ENCODE measurements at regions not wholly inside any gene's neighbourhood (a gene's known extent, or its start where the extent isn't known, plus 50 kb on each side); places are given as distances from the start of the nearest gene placed in this dataset.

- Histone ChIP-seq H3K9me3 (ENCODE audit: insufficient read depth in 2 of 2, low read depth in 1 of 2, low read length in 1 of 2) (no peaks in the 10 kb centered on the region), H3K4me3 (ENCODE audit: extremely low read depth in 1 of 4, insufficient read depth in 2 of 4, low read depth in 3 of 4, low read length in 4 of 4) (no peak overlapping the region), H3K4ac (replicated peaks; ENCODE audit: insufficient read length, low read depth, low read length) (no peak overlapping the region), H4K20me1 (replicated peaks in 1 of 2; ENCODE audit: control insufficient read depth in 1 of 2, insufficient read depth in 2 of 2, low read length in 2 of 2) (no peaks in the 10 kb centered on the region), H2BK12ac (ENCODE audit: low read depth, low read length) (no peak overlapping the region), H3K4me1 (replicated peaks in 1 of 4; ENCODE audit: control insufficient read depth in 3 of 4, insufficient read depth in 4 of 4, low read length in 3 of 4) (peaks cover 0 to 5% (median 2%) of the 10 kb centered on the region in 4 experiments; a peak in 3 of 7 replicates), H3K23ac (ENCODE audit: insufficient read length) (no peak overlapping the region), H2BK120ac (replicated peaks; ENCODE audit: low read depth, low read length) (no peak overlapping the region), H3K23me2 (ENCODE audit: low read depth, low read length) (no peaks in the 10 kb centered on the region), H3K79me1 (ENCODE audit: low read depth, low read length) (no peaks in the 10 kb centered on the region), H4K5ac (ENCODE audit: insufficient read length, low read depth, low read length) (no peak overlapping the region), H4K91ac (replicated peaks; ENCODE audit: insufficient read length, low read length) (no peak overlapping the region), H3K36me3 (ENCODE audit: control insufficient read depth in 2 of 4, insufficient read depth in 4 of 4, low read length in 3 of 4) (no peaks in the 10 kb centered on the region), H2AK5ac (ENCODE audit: low read depth, low read length) (no peak overlapping the region), H2BK15ac (ENCODE audit: low read length) (no peak overlapping the region), H2BK5ac (ENCODE audit: low read depth, low read length) (no peak overlapping the region), H3K14ac (ENCODE audit: insufficient read length) (no peak overlapping the region), H2AFZ (ENCODE audit: low read length) (0 out of 2 replicates have a peak overlapping the region, but pooled peaks have one; percentile 38), H3K79me2 (ENCODE audit: control insufficient read depth in 1 of 2, insufficient read depth in 2 of 2, low read length in 2 of 2) (no peaks in the 10 kb centered on the region), H3K9ac (replicated peaks in 1 of 4; ENCODE audit: extremely low read depth in 1 of 4, low read depth in 3 of 4, low read length in 3 of 4) (no peak overlapping the region), H3K4me2 (ENCODE audit: insufficient read depth in 1 of 2, low read depth in 2 of 2, low read length in 2 of 2) (no peak overlapping the region), H3K27ac (ENCODE audit: low read depth, low read length) (no peak overlapping the region), H3K18ac (ENCODE audit: extremely low read depth, low read length) (no peak overlapping the region), H2BK20ac (ENCODE audit: low read length) (no peak overlapping the region), H4K8ac (ENCODE audit: extremely low read depth, insufficient read depth, low read length) (no peak overlapping the region), H3K56ac (replicated peaks; ENCODE audit: insufficient read length, low read depth, low read length) (no peak overlapping the region), H3K27me3 (replicated peaks in 1 of 4; ENCODE audit: control insufficient read depth in 3 of 4, extremely low read depth in 1 of 4, insufficient read depth in 3 of 4, low read length in 3 of 4) (no peaks in the 10 kb centered on the region)
- ChIA-PET CTCF (ENCODE audit: partially characterized antibody) (no interaction called here), POLR2A (ENCODE audit: partially characterized antibody) (no interaction called here)
- TF ChIP-seq KDM1A (IDR thresholded peaks at IDR 0.05; ENCODE audit: borderline replicate concordance, low read length) (no peak), POU5F1 (IDR thresholded peaks at IDR 0.05; ENCODE audit: low read depth, low read length) (no peak), JUND (IDR thresholded peaks at IDR 0.05; ENCODE audit: low read length) (no peak), KDM4A (IDR thresholded peaks at IDR 0.05; ENCODE audit: low read depth, low read length, severe bottlenecking) (no peak), TAF7 (optimal IDR thresholded peaks at IDR 0.05; ENCODE audit: borderline replicate concordance, low read depth, low read length) (no peak), POLR2A (IDR thresholded peaks at IDR 0.05; ENCODE audit: control extremely low read depth in 1 of 2, low read depth in 2 of 2, low read length in 2 of 2) (no peak), JUN (IDR thresholded peaks at IDR 0.05; ENCODE audit: low read depth, low read length) (no peak), ASH2L (IDR thresholded peaks at IDR 0.05; ENCODE audit: low read length) (no peak), TAF1 (IDR thresholded peaks at IDR 0.05; ENCODE audit: low read depth, low read length) (no peak)
- DNase-seq (ENCODE audit: low read depth in 1 of 2, low spot score in 2 of 2) = no peak
- FAIRE-seq = no peak
- WGBS, 2 experiments (ENCODE audit: extremely low coverage in 1 of 2, insufficient coverage in 1 of 2, insufficient read length in 1 of 2, insufficient replicate concordance in 2 of 2, low coverage in 1 of 2, low lambda C conversion rate in 2 of 2, missing lambda C conversion rate in 1 of 2) = 76% methylated on average over 2 of the region's 2 CpGs; no CpG with 5 or more reads in 1 of the 2 experiments
These were observed 192.1 kb upstream of the TSC22D1 start for GRCh38 chr13:44768239-44768638.
